Heart left ventricle (tissue), 16 donors: ENCODE measurements at regions not wholly inside any gene's neighbourhood (a gene's known extent, or its start where the extent isn't known, plus 50 kb on each side); places are given as distances from the start of the nearest gene placed in this dataset.

Experiments
- ATAC-seq, 4 donors: fragments of 200-7000 bp; cut with Tn5 transposase; one replicate each; pipeline ENCODE4 v1.9.1; 2020 to 2022; ENCODE audit warnings: moderate library complexity in 4 of 4, mild to moderate bottlenecking in 3 of 4, moderate number of reproducible peaks in 1 of 4
- DNase-seq, 5 donors: peaks; one replicate each; pipeline ENCODE4 v3.0.0-alpha.2; 2020
- H3K27ac ChIP-seq, 12 donors: fragments of 200-600 bp; sonication (generic) in 4 of 12; one replicate each; pipeline versions ENCODE4 v1.5.0 to v1.8.0; 2016 to 2022; ENCODE audit warnings: mild to moderate bottlenecking in 2 of 12
- H3K27me3 ChIP-seq, 9 donors: fragments of 200-600 bp; sonication (generic) in 2 of 9; one replicate each; pipeline versions ENCODE4 v1.5.1 to v1.8.0; 2016 to 2022; ENCODE audit warnings: mild to moderate bottlenecking in 3 of 9
- H3K36me3 ChIP-seq, 9 donors: fragments of 200-600 bp; sonication (generic) in 2 of 9; one replicate each; pipeline versions ENCODE4 v1.5.0 to v1.8.0; 2018 to 2022; ENCODE audit warnings: mild to moderate bottlenecking in 2 of 9
- H3K4me1 ChIP-seq, 12 donors: fragments of 200-600 bp; sonication (generic) in 4 of 12; one replicate each; pipeline versions ENCODE4 v1.5.0 to v1.8.0; 2016 to 2022; ENCODE audit warnings: mild to moderate bottlenecking in 3 of 12
- H3K4me3 ChIP-seq, 12 donors: fragments of 200-600 bp; sonication (generic) in 4 of 12; one replicate each; pipeline versions ENCODE4 v1.5.0 to v1.8.0; 2017 to 2022; ENCODE audit warnings: mild to moderate bottlenecking in 9 of 12, moderate library complexity in 4 of 12
- H3K9me3 ChIP-seq, 12 donors: fragments of 200-600 bp; sonication (generic) in 4 of 12; one replicate each; pipeline versions ENCODE4 v1.5.0 to v1.8.0; 2016 to 2022; ENCODE audit warnings: mild to moderate bottlenecking in 1 of 12
- POLR2A ChIP-seq, 2 donors: fragments of 450-650 bp; IDR thresholded peaks; one replicate each; pipeline ENCODE4 v1.6.1; 2017; ENCODE audit warnings: antibody characterized with exemption in 2 of 2, mild to moderate bottlenecking in 2 of 2, moderate library complexity in 2 of 2
- WGBS, 4 donors: extraction: QIAGEN DNeasy Blood & Tissue Kit in 2 of 4; methylation state at CpG; one replicate each; pipeline versions ENCODE4 v1.1.5 to v1.1.7; 2013 to 2018; 5-methylcytosine and 5-hydroxymethylcytosine counted together
- intact Hi-C, 10 donors: fragments of 100-400 bp; cut with DNase I; formaldehyde crosslinking; loops; one replicate each; pipeline versions ENCODE4 v1.11.1 to v1.14.2; 2022
- TF ChIP-seq, protein P1 (sequence below), 12 donors: fragments of 200-600 bp; sonication (generic) in 4 of 12; IDR thresholded peaks; one replicate each; pipeline versions ENCODE4 v1.5.0 to v1.8.0; 2018 to 2022; ENCODE audit warnings: antibody characterized with exemption in 12 of 12, mild to moderate bottlenecking in 5 of 12
- donor health status: ischemic (EF 13 %, LVEDD 7.1; RV severe dilation, severe dysfunction).
- donor health status: healthy with polysubstance abuse.
- donor health status: DM: no; HTN: yes; CAD: no.
- donor health status: DM: no; HTN: no; CAD: no.
- donor health status: ischemic (EF 25% LVEDD 6.9; RV normal size, moderate dysfunction).
- donor health status: ischemic (EF 25% LVEDD 5.7; RV mildly dilated, moderate dysfunction).
- donor health status: healthy.
- donor health status: DM: yes; HTN: yes; CAD: no.
- donor health status: ischemic (EF 35%, LVEDD 5.7; RV mildly dilated, moderate dysfunction).
- donor health status: nonischemic (EF 11% LVEDD 7.7; RV severe dilation, severe dysfunction).
- donor health status: DM: yes; HTN: yes; CAD: no.
- donor health status: PGD.
- donor health status: ischemic (EF 29% LVEDD 5.4; RV normal size, mild dysfunction).
- donor health status: nonischemic (EF 23%, LVEDD 6.1; RV moderate dilation, normal function).

DNA sequence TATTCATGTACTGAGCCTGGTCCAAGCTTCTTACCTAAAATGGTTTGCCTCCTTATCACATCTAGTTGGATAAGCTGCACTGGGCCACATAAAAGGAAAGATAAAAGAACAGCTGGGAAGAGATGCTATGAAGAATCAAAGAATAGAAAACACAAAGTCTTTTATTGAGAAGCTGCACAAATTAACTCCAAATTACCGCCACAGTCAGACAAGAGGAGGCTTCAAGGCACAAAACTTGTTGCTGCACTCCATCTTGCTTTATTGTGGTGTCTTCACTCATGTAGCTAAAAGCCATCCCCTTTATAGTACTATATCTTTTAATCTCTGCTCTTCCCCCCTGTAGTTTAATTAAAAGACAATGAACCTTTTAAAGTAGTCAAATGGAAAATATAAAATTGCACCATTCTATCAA, 330.6 kb upstream of the PMFBP1 start:
- WGBS, 4 donors: 78 to 93% (median 90%) methylated on average over 1 of the region's 1 CpG
- H3K4me1 ChIP-seq: no peaks in the 10 kb centered on the region
- no peaks in the 10 kb centered on the region for H3K36me3 ChIP-seq
- ATAC-seq (no peak), DNase-seq (no peak)
- H3K27ac ChIP-seq: no peak overlapping the region
- TF ChIP-seq POLR2A (IDR thresholded peaks at IDR 0.05): no peak
- TF ChIP-seq, protein P1, sequence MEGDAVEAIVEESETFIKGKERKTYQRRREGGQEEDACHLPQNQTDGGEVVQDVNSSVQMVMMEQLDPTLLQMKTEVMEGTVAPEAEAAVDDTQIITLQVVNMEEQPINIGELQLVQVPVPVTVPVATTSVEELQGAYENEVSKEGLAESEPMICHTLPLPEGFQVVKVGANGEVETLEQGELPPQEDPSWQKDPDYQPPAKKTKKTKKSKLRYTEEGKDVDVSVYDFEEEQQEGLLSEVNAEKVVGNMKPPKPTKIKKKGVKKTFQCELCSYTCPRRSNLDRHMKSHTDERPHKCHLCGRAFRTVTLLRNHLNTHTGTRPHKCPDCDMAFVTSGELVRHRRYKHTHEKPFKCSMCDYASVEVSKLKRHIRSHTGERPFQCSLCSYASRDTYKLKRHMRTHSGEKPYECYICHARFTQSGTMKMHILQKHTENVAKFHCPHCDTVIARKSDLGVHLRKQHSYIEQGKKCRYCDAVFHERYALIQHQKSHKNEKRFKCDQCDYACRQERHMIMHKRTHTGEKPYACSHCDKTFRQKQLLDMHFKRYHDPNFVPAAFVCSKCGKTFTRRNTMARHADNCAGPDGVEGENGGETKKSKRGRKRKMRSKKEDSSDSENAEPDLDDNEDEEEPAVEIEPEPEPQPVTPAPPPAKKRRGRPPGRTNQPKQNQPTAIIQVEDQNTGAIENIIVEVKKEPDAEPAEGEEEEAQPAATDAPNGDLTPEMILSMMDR (IDR thresholded peaks at IDR 0.05): no peak
- intact Hi-C loops: loop anchor here (1.0 to 10.0 kb wide), 8 partner anchors 345 to 1452 kb away; no protein-coding TSS in a partner anchor
- H3K4me3 ChIP-seq: no peak overlapping the region
- H3K27me3 ChIP-seq: no peaks in the 10 kb centered on the region
- no peaks in the 10 kb centered on the region for H3K9me3 ChIP-seq

DNA sequence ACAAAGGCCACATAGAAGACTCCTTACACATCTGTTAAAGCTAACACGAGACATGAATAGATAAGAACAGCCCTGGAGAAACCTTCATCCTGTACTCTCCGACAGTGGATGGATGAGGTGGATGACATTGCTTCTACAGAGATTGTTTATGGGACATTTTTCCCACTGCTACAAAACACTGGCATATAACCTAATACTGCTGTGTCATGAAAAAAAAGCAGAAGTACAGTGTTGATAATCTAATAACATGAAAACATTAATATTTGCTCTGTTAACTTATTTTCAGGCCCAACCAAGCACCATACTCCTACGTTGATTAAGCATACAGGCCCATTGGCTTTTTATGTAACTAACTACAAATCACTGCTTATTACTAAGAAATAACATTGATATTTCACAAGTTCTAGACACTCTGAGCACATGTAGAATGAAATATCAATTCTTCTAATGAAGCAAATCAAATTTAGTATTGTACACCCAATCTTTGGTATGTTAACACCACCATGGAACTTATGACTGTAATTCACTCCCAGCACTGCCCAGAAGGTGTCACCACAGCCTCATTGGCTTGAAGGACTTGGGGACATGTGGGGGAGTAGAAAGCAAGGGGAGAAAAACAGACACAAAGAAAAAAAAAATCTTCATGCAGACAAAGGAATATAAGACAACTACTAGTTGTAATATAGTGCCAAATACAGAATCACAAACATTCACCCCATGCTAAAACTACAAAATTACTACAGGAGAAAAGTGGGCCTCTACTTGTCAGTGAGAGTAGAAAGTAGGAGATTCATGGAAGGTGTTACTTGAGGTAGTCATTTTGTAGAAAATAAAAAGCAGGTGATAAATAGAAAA, 330.0 kb upstream of the PMFBP1 start:
- WGBS, 4 donors: 71 to 74% (median 73%) methylated on average over 3 of the region's 3 CpGs
- Histone ChIP-seq H3K4me3 (no peak overlapping the region), H3K4me1 (no peaks in the 10 kb centered on the region), H3K27ac (no peak overlapping the region), H3K36me3 (no peaks in the 10 kb centered on the region), H3K9me3 (no peaks in the 10 kb centered on the region), H3K27me3 (no peaks in the 10 kb centered on the region)
- TF ChIP-seq POLR2A (IDR thresholded peaks at IDR 0.05): no peak
- TF ChIP-seq, protein P1 (IDR thresholded peaks at IDR 0.05): peak; percentile 58 to 84 (median 72)
- ATAC-seq: peak in 3 of 4 donors; percentile 67 to 80 (median 74)
- intact Hi-C loops: loop anchor here (1.0 to 10.0 kb wide), 8 partner anchors 345 to 1453 kb away; no protein-coding TSS in a partner anchor
- DNase-seq: peak in 3 of 5 donors; percentile 29 to 30 (median 29)

DNA sequence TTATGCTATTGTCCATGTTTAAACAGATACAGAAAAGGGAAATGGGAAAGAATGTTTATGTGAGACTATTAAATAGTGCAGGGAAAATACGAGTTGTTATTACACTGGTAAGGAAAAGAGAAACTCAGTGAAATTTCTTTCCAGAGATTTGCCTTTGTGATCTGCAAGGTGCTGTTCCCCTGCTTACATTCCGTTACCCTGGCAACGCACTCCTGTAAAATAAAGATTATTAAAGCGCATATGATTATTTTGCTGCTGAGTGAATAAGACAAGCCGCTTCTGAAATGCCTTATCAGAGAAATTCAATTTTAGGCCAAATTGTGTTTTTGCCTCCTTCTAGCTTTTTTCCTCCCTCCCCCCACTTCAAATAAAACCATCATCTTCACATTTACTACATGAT, 328.6 kb upstream of the PMFBP1 start:
- H3K4me1 ChIP-seq: no peaks in the 10 kb centered on the region
- DNase-seq (no peak), ATAC-seq (no peak)
- no peaks in the 10 kb centered on the region for H3K36me3 ChIP-seq
- no peaks in the 10 kb centered on the region for H3K9me3 ChIP-seq
- no peak overlapping the region for H3K4me3 ChIP-seq
- intact Hi-C loops: loop anchor here (5.0 to 10.0 kb wide), 6 partner anchors 347 to 1454 kb away; no protein-coding TSS in a partner anchor
- 88 to 93% (median 91%) methylated on average over 5 of the region's 5 CpGs for WGBS, 4 donors
- no peaks in the 10 kb centered on the region for H3K27me3 ChIP-seq
- H3K27ac ChIP-seq: no peak overlapping the region
- TF ChIP-seq, protein P1 (IDR thresholded peaks at IDR 0.05): no peak
- no peak for TF ChIP-seq POLR2A (IDR thresholded peaks at IDR 0.05)

DNA sequence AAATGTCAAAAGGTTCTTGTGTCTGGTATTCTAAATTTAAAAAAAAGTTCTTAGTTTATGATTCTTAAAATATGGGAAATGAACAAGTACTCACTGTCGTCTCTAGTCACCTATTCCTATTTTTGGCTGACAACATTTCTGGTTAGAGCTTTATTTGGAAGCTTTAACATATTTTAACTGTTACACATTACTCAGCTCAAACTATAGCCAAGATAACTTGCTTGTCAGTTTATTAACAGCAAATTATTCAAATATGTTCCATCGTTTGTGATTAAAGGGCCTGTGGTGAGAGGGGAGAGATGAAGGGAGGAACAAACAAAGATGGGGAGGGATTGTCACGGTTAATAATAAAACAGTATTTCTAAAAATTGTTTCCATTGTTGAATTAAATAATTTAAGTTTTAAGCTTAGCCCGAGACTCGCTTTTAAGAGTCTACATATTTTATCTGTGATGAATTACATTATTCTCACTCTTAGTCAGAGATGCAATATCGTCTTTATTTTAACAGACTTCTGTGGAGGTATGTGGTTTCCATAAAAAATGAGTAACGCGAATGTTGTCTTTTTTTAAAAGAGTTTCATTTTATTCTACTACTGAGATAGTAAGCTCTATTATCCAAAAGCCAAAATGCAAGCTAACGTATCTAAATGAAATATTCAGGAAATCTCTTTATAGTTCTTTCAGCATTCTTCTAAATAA, 321.9 kb upstream of the PMFBP1 start:
- H3K4me1 ChIP-seq: no peaks in the 10 kb centered on the region
- DNase-seq (no peak), ATAC-seq (no peak)
- TF ChIP-seq, protein P1 (IDR thresholded peaks at IDR 0.05): no peak
- no peak overlapping the region for H3K27ac ChIP-seq
- intact Hi-C loops: no loop called here
- H3K36me3 ChIP-seq: no peaks in the 10 kb centered on the region
- no peaks in the 10 kb centered on the region for H3K27me3 ChIP-seq
- 86 to 90% (median 89%) methylated on average over 9 of the region's 9 CpGs for WGBS, 4 donors
- H3K4me3 ChIP-seq: no peak overlapping the region
- no peaks in the 10 kb centered on the region for H3K9me3 ChIP-seq
